Motor neuron (in vitro differentiated cells): ENCODE measurements at regions not wholly inside any gene's neighbourhood (a gene's known extent, or its start where the extent isn't known, plus 50 kb on each side); places are given as distances from the start of the nearest gene placed in this dataset.
A peak's percentile ranks its signal among the peaks of the same experiment; 100 is the strongest.
"Not testable (repeated sequence)": the region's sequence is repeated elsewhere in the genome, so short reads cannot be mapped to it uniquely, and the experiment has no call there.

Experiments
- ATAC-seq, 8 experiments: fragments of 200-7000 bp; cut with Tn5 transposase; replicated peaks in 6 of 8; 2 replicates each; pipeline ENCODE4 v1.8.0; 2021; ENCODE audit warnings: mild to moderate bottlenecking in 8 of 8, moderate library complexity in 8 of 8
- H3K27ac ChIP-seq, 2 donors: fragments of 250-450 bp; sonication (Bioruptor Pico); 2 replicates each; pipeline ENCODE4 v1.9.0; 2021; ENCODE audit warnings: antibody characterized with exemption in 2 of 2, mild to moderate bottlenecking in 2 of 2, moderate library complexity in 1 of 2
- H3K4me1 ChIP-seq, 2 donors: fragments of 250-450 bp; sonication (Bioruptor Pico); replicated peaks in 1 of 2; 2 replicates each; pipeline ENCODE4 v1.6.1; 2021; ENCODE audit warnings: antibody characterized with exemption in 2 of 2, mild to moderate bottlenecking in 2 of 2, moderate library complexity in 1 of 2
- H3K4me3 ChIP-seq, 5 donors: fragments of 250-450 bp; sonication (Bioruptor Pico); 2 replicates each; pipeline ENCODE4 v1.9.0; 2021; ENCODE audit warnings: antibody characterized with exemption in 5 of 5, mild to moderate bottlenecking in 5 of 5, moderate library complexity in 4 of 5
- WGBS, 10 experiments: fragments of 450-650 bp; shearing (Covaris generic); methylation state at CpG; one replicate each; pipeline ENCODE4 v1.0.0; 2022; 5-methylcytosine and 5-hydroxymethylcytosine counted together
- in situ Hi-C, 9 experiments: fragments of 400-800 bp; cut with MboI; loops; one replicate each; pipeline ENCODE4 v1.15.0; 2021; ENCODE audit warnings: low sequenced_read_pairs in 9 of 9, low pct_unique_long_range_greater_than_20kb in 2 of 9; ENCODE audit not compliant: unreplicated experiment in 9 of 9

GRCh38 chr2:34677119-34677531, 1078.0 kb upstream of the FAM98A start:
- H3K27ac ChIP-seq, ATAC-seq, H3K4me1 ChIP-seq, in situ Hi-C loops, H3K4me3 ChIP-seq: not testable (repeated sequence)
- WGBS, 10 experiments, result 0 to 80% (median 50%) methylated on average over 1 to 3 of the region's 3 CpGs; no CpG with 5 or more reads in 2 of the 10 experiments

GRCh38 chr2:34670482-34670881, 1071.4 kb upstream of the FAM98A start:
- 0 to 100% (median 90%) methylated on average over 1 to 3 of the region's 3 CpGs; no CpG with 5 or more reads in 4 of the 10 experiments for WGBS, 10 experiments
- in situ Hi-C loops, result no loop called here
- ATAC-seq, result no peak
- H3K4me3 ChIP-seq, result no peak overlapping the region
- H3K27ac ChIP-seq, result no peak overlapping the region
- H3K4me1 ChIP-seq, result peaks cover 4 to 15% of the 10 kb centered on the region in 2 donors

GRCh38 chr2:34666821-34667220, 1067.7 kb upstream of the FAM98A start:
- in situ Hi-C loops, result no loop called here
- 17 to 80% (median 40%) methylated on average over 1 to 4 of the region's 4 CpGs; no CpG with 5 or more reads in 1 of the 10 experiments for WGBS, 10 experiments
- peaks cover 4 to 15% of the 10 kb centered on the region in 2 donors for H3K4me1 ChIP-seq
- ATAC-seq, result peak in 5 of 8 experiments; percentile 88 to 98 (median 92)
- H3K27ac ChIP-seq, result no peak overlapping the region
- no peak overlapping the region for H3K4me3 ChIP-seq

DNA sequence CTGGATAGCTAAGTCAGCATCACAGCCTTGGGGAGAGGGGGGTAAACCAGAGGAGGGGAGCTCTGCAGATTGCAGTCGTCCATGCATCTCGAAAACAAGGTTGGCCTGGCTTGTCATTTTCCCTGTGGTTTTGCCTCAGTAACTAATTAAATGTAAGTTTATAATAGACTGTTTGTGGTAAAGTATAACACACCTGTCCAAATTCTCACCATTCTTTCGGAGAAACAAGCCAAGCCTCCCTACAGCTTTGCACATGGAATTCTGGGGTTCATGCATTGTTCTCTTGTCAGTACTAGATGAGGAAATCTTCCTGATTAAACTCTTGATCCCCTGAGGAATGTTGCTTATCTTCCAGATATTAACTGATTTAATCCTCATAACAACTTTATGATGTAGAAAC, 1065.2 kb upstream of the FAM98A start:
- Histone ChIP-seq H3K27ac (no peak overlapping the region), H3K4me3 (no peak overlapping the region), H3K4me1 (peaks cover 4 to 15% of the 10 kb centered on the region in 2 donors)
- 17 to 100% (median 87%) methylated on average over 1 to 3 of the region's 3 CpGs; no CpG with 5 or more reads in 4 of the 10 experiments for WGBS, 10 experiments
- no peak for ATAC-seq
- in situ Hi-C loops, result no loop called here

- in situ Hi-C loops, result no loop called here
- no peak overlapping the region for H3K27ac ChIP-seq
Measured at GRCh38 chr2:34663314-34663713, 1064.2 kb upstream of the FAM98A start.

DNA sequence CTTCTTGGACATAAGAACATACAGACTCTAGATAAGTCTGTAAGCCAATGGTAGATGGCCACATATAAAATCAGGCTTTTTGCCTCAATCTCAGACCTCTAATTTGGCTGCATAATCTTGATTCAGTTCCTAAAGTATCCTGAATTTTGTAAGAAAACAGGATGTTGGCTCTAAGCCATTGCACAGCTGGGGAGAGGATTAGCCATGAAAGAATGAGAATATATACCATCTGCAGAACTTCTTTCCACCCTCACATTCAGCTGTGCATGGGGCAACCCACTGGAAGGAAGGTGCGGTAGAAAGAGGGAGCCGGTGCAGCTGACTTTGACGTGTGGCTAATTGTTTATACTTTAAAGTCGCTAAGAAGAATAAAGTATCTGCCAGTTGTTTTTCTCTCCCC, 1061.6 kb upstream of the FAM98A start:
- WGBS, 10 experiments, result 0 to 93% (median 31%) methylated on average over 1 to 4 of the region's 4 CpGs; no CpG with 5 or more reads in 3 of the 10 experiments
- no peak overlapping the region for H3K27ac ChIP-seq
- H3K4me3 ChIP-seq, result no peak overlapping the region
- H3K4me1 ChIP-seq, result no peaks in the 10 kb centered on the region
- ATAC-seq, result no peak
- in situ Hi-C loops, result no loop called here

More at GRCh38 chr2:34663314-34663713, 1064.2 kb upstream of the FAM98A start:
- 0 to 100% (median 85%) methylated on average over 1 to 2 of the region's 2 CpGs; no CpG with 5 or more reads in 1 of the 10 experiments for WGBS, 10 experiments
- ATAC-seq, result no peak
- Histone ChIP-seq H3K4me3 (no peak overlapping the region), H3K4me1 (peaks cover 4 to 14% of the 10 kb centered on the region in 2 donors)

DNA sequence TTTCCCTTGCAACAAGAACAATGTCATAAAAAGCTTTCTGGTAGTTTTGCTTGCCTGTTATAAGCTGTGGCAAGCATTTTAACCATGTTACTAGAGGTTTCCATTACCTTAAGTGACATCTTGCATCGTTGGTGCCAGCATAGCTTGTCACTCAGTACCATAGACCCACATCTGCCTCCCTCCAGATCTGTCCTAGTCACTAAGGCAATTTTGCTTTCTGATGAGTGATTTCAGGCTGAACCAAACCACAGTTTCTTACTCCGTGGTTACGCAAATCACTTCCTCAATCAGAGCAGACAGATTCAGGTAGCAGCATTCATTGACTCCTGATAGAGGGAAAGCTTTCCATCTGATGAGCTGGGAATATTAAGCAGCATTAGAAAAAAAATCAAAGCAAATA, 1057.5 kb upstream of the FAM98A start:
- Histone ChIP-seq H3K27ac (no peak overlapping the region), H3K4me3 (no peak overlapping the region), H3K4me1 (no peaks in the 10 kb centered on the region)
- in situ Hi-C loops, result no loop called here
- no peak for ATAC-seq
- WGBS, 10 experiments, result 7 to 80% (median 65%) methylated on average over 2 to 3 of the region's 3 CpGs; no CpG with 5 or more reads in 4 of the 10 experiments

DNA sequence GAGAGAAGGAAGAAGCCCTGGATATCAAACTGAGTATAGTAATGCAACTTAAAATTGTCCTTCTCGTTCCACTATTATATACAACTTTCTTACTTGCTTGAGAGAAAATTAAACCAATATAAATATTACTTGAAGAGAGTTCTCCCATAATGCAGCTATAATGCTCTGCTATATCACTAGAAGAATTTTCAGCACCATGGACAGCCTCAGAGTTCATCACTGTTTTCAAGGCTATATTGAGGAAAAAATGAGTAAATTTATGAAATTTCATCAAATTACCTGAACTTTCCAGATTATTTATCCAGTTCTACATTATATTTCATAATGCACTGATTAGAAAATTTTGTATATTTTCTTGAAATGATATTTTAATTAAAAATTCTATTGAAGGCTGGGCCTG, 1053.5 kb upstream of the FAM98A start:
- Histone ChIP-seq H3K4me1 (no peaks in the 10 kb centered on the region), H3K4me3 (no peak overlapping the region), H3K27ac (no peak overlapping the region)
- ATAC-seq, result no peak
- in situ Hi-C loops, result no loop called here
- 0 to 86% (median 27%) methylated on average over 1 of the region's 1 CpG; no CpG with 5 or more reads in 1 of the 10 experiments for WGBS, 10 experiments

DNA sequence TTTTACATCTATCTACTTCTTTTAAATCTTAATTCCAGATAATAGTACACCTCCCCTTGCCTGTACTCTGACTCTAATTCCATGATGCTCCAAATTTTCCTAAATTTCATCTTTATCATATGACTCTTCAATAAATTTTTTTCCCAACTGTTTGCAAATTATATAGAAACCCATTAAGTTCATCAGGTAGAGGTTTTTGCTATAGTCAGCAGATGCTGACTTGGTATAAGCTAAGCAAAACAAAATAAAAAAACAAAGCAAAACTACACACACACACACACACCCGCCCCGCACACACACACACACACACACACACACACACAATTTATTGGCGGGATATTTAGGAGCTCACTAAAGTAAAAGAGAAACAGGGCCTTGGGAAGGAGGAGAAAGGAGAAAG, 1047.8 kb upstream of the FAM98A start:
- ATAC-seq, result no peak
- in situ Hi-C loops, result no loop called here
- Histone ChIP-seq H3K4me3 (no peak overlapping the region), H3K27ac (no peak overlapping the region), H3K4me1 (no peaks in the 10 kb centered on the region)
- WGBS, 10 experiments, result 0 to 100% (median 89%) methylated on average over 1 to 3 of the region's 3 CpGs; no CpG with 5 or more reads in 3 of the 10 experiments

DNA sequence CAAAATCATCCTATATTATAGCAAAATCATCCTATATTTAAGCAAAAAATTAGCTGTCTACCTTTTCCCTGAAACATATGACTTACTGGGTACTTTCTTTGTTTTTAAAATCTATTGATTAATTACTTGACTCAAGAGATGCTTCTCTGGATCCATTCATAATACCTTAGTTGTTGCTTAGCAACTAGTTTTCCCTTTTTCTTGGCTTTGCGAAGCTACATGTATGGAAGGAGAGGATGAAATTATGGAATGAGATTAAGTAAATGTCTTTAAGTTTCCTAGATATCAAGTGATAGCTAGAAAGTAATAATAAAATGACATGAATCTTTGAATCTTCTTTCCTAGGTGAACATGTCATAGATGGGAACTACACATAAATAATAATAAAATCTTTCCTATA, 1033.2 kb upstream of the FAM98A start:
- Histone ChIP-seq H3K27ac (no peak overlapping the region), H3K4me1 (no peaks in the 10 kb centered on the region), H3K4me3 (no peak overlapping the region)
- 0 to 94% (median 60%) methylated on average over 1 of the region's 1 CpG; no CpG with 5 or more reads in 1 of the 10 experiments for WGBS, 10 experiments
- no peak for ATAC-seq
- in situ Hi-C loops, result no loop called here

GRCh38 chr2:34627003-34627402, 1027.9 kb upstream of the FAM98A start:
- no peak overlapping the region for H3K4me3 ChIP-seq
- H3K4me1 ChIP-seq, result no peaks in the 10 kb centered on the region
- in situ Hi-C loops, result no loop called here
- no peak for ATAC-seq
- WGBS, 10 experiments, result 0 to 78% (median 52%) methylated on average over 1 to 3 of the region's 3 CpGs
- no peak overlapping the region for H3K27ac ChIP-seq

GRCh38 chr2:34604164-34604563, 1005.1 kb upstream of the FAM98A start:
- no peaks in the 10 kb centered on the region for H3K4me1 ChIP-seq
- no peak overlapping the region for H3K27ac ChIP-seq
- WGBS, 10 experiments, result 100% methylated on average over 1 of the region's 4 CpGs; no CpG with 5 or more reads in 9 of the 10 experiments
- in situ Hi-C loops, result no loop called here
- no peak overlapping the region for H3K4me3 ChIP-seq
- peak in 5 of 8 experiments; percentile 43 to 71 (median 62) for ATAC-seq

GRCh38 chr2:34602262-34602661, 1003.2 kb upstream of the FAM98A start:
- in situ Hi-C loops, result no loop called here
- Histone ChIP-seq H3K27ac (no peak overlapping the region), H3K4me3 (no peak overlapping the region), H3K4me1 (no peaks in the 10 kb centered on the region)
- ATAC-seq, result no peak
- 0 to 93% (median 77%) methylated on average over 1 to 3 of the region's 3 CpGs; no CpG with 5 or more reads in 2 of the 10 experiments for WGBS, 10 experiments

- 0 to 100% (median 68%) methylated on average over 1 to 2 of the region's 2 CpGs for WGBS, 10 experiments
- ATAC-seq, result no peak
- H3K4me3 ChIP-seq, result no peak overlapping the region
- H3K4me1 ChIP-seq, result no peaks in the 10 kb centered on the region
- H3K27ac ChIP-seq, result no peak overlapping the region
- in situ Hi-C loops, result no loop called here
Measured at GRCh38 chr2:34601561-34601960, 1002.5 kb upstream of the FAM98A start.
